WERI-Rb-1 (cell line): ENCODE measurements at regions not wholly inside any gene's neighbourhood (a gene's known extent, or its start where the extent isn't known, plus 50 kb on each side); places are given as distances from the start of the nearest gene placed in this dataset.

Experiments used
- DNase-seq: peaks from one replicate; pipeline ENCODE4 v3.0.0-alpha.2; 2020
- H3K27ac ChIP-seq: fragments of 250-450 bp; sonication (Bioruptor Pico); 2 replicates; pipeline ENCODE4 v1.5.1; 2020; ENCODE audit warnings: mild to moderate bottlenecking, moderate library complexity
- H3K27me3 ChIP-seq: fragments of 250-450 bp; sonication (Bioruptor Pico); 2 replicates; pipeline ENCODE4 v1.5.1; 2021; ENCODE audit warnings: mild to moderate bottlenecking, low read depth, moderate library complexity; ENCODE audit not compliant: insufficient read depth, severe bottlenecking
- H3K36me3 ChIP-seq: fragments of 250-450 bp; sonication (Bioruptor Pico); 2 replicates; pipeline ENCODE4 v1.5.1; 2020; ENCODE audit warnings: mild to moderate bottlenecking, moderate library complexity
- H3K4me3 ChIP-seq: 2 replicates; pipeline ENCODE4 v1.5.1; 2011; ENCODE audit warnings: low read depth, mild to moderate bottlenecking, control low read depth, low read length
- H3K9me3 ChIP-seq: fragments of 250-450 bp; sonication (Bioruptor Pico); 2 replicates; pipeline ENCODE4 v1.5.1; 2021; ENCODE audit warnings: mild to moderate bottlenecking, moderate library complexity; ENCODE audit not compliant: severe bottlenecking
- CTCF ChIP-seq: IDR thresholded peaks from 2 replicates; pipeline ENCODE4 v1.5.1; 2011; ENCODE audit warnings: low read depth, mild to moderate bottlenecking, control low read depth, inconsistent platforms, low read length

- no peak for TF ChIP-seq CTCF
- Histone ChIP-seq H3K9me3 (peaks cover 2% of the 10 kb centered on the region), H3K27ac (no peak overlapping the region), H3K27me3 (no peaks in the 10 kb centered on the region), H3K4me3 (no peak overlapping the region), H3K36me3 (no peaks in the 10 kb centered on the region)
- DNase-seq, result no peak
These were observed 241.1 kb upstream of the B3GALT2 start for GRCh38 chr1:193427524-193427923.

DNA sequence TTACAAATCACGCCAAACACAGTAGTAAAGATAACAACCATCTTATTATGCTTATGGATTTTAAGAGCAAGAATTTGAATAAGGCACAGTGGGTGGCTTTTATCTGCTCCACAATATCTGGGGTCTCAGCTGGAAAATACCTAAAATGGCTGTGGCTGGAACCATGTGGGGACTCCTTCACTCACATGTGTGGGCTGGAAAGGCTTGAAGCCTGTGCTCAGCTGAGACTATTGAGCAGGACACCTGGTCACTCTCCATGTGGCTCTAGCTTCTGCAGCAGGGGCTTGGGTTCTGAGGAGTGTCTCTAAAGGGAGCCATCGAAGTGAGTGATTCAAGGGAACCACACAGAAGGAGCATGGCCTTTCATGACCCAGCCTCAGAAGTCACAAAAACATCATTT, 239.6 kb upstream of the B3GALT2 start:
- no peak for DNase-seq
- Histone ChIP-seq H3K36me3 (no peaks in the 10 kb centered on the region), H3K27me3 (no peaks in the 10 kb centered on the region), H3K9me3 (no peaks in the 10 kb centered on the region), H3K27ac (no peak overlapping the region), H3K4me3 (no peak overlapping the region)
- no peak for TF ChIP-seq CTCF

- Histone ChIP-seq H3K27ac (no peak overlapping the region), H3K36me3 (no peaks in the 10 kb centered on the region), H3K9me3 (no peaks in the 10 kb centered on the region), H3K4me3 (no peak overlapping the region), H3K27me3 (no peaks in the 10 kb centered on the region)
- no peak for TF ChIP-seq CTCF
- DNase-seq, result no peak
These were observed 235.1 kb upstream of the B3GALT2 start for GRCh38 chr1:193421487-193421886.

- no peak for TF ChIP-seq CTCF
- Histone ChIP-seq H3K36me3 (no peaks in the 10 kb centered on the region), H3K27me3 (no peaks in the 10 kb centered on the region), H3K9me3 (no peaks in the 10 kb centered on the region), H3K27ac (no peak overlapping the region), H3K4me3 (no peak overlapping the region)
- no peak for DNase-seq
These were observed 232.9 kb upstream of the B3GALT2 start for GRCh38 chr1:193419295-193419694.

DNA sequence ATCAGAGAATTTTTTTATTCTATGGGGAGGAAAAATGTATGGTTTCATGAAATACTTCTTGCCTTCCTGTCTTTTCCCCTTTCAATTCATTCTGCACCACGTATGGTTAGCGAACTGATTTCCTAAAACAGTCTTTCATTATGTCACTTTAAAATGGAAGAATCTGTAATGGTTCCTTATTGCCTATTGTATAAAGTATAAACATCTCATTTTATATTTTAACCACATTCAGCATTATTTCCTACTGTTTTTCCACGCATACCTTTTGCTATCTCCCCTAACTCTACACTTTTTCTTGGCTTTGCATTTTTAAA, 232.3 kb upstream of the B3GALT2 start:
- Histone ChIP-seq H3K27ac (no peak overlapping the region), H3K27me3 (no peaks in the 10 kb centered on the region), H3K36me3 (no peaks in the 10 kb centered on the region), H3K9me3 (no peaks in the 10 kb centered on the region), H3K4me3 (no peak overlapping the region)
- no peak for DNase-seq
- no peak for TF ChIP-seq CTCF

DNA sequence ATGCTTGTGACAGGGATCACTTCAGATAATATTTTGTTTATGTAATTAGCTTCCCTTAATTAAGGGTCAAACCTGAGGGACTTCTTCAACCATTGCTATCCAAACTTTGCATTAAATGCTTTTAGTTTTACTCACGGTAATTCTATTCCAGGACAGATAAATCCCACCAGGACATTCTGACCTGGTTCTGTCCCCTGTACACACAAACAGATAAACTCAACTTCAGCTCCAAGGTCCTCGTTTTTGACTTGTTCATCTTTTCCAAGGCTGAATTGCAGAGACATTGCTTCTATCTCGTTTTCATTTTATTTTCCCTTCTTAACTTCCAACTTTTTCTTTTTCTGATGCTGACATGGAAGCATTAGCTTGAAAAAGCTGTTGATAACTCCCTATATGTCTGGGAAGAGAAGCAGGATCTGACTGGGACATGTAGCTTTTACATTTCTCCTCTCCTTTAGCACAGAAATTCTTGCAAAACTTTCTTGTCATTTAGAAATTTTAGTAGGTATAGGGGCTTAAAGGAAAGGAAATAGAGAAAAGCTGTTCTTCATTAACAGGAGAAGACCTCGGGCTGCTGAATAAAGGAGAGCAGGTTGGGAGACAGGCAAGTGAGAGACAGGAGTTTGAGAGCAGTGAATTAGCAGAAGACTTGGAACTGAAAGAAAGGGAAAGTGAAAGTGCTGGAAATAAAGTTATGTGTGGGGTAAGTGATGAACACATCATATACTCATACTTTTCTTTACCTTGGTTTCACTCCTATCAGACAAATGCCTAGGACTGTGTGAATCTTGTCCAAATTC, 231.7 kb upstream of the B3GALT2 start:
- Histone ChIP-seq H3K36me3 (no peaks in the 10 kb centered on the region), H3K27me3 (no peaks in the 10 kb centered on the region), H3K27ac (no peak overlapping the region), H3K4me3 (no peak overlapping the region), H3K9me3 (no peaks in the 10 kb centered on the region)
- DNase-seq, result no peak
- TF ChIP-seq CTCF, result no peak
